ENCODE measurements at regions not wholly inside any gene's neighbourhood (a gene's known extent, or its start where the extent isn't known, plus 50 kb on each side); places are given as distances from the start of the nearest gene placed in this dataset.

- H3K27ac ChIP-seq (ENCODE audit: low read depth, low read length) = no peak overlapping the region
- H3K36me3 ChIP-seq (ENCODE audit: control insufficient read depth, insufficient read depth, low read length) = no peaks in the 10 kb centered on the region
- H3K27me3 ChIP-seq (ENCODE audit: control insufficient read depth, insufficient read depth, low read length) = no peaks in the 10 kb centered on the region
- no peaks in the 10 kb centered on the region for H3K4me1 ChIP-seq (ENCODE audit: control insufficient read depth, insufficient read depth, low read length)
- H3K9ac ChIP-seq (ENCODE audit: low read length) = no peak overlapping the region
- no peak overlapping the region for H3K4me3 ChIP-seq (ENCODE audit: low read length)
These were observed 95.2 kb upstream of the SPRED2 start for GRCh38 chr2:65527451-65528240.

GRCh38 chr2:65525616-65526231 lies 93.3 kb upstream of the SPRED2 start:
- Histone ChIP-seq H3K36me3 (ENCODE audit: control insufficient read depth, insufficient read depth, low read length) (no peaks in the 10 kb centered on the region), H3K9ac (ENCODE audit: low read length) (no peak overlapping the region), H3K4me1 (ENCODE audit: control insufficient read depth, insufficient read depth, low read length) (no peaks in the 10 kb centered on the region), H3K27me3 (ENCODE audit: control insufficient read depth, insufficient read depth, low read length) (no peaks in the 10 kb centered on the region), H3K4me3 (ENCODE audit: low read length) (no peak overlapping the region), H3K27ac (ENCODE audit: low read depth, low read length) (no peak overlapping the region)

GRCh38 chr2:65522922-65523321 lies 90.5 kb upstream of the SPRED2 start:
- Histone ChIP-seq H3K27ac (ENCODE audit: low read depth, low read length) (no peak overlapping the region), H3K4me3 (ENCODE audit: low read length) (no peak overlapping the region), H3K27me3 (ENCODE audit: control insufficient read depth, insufficient read depth, low read length) (no peaks in the 10 kb centered on the region), H3K4me1 (ENCODE audit: control insufficient read depth, insufficient read depth, low read length) (no peaks in the 10 kb centered on the region), H3K36me3 (ENCODE audit: control insufficient read depth, insufficient read depth, low read length) (no peaks in the 10 kb centered on the region), H3K9ac (ENCODE audit: low read length) (no peak overlapping the region)

- Histone ChIP-seq H3K4me3 (ENCODE audit: low read length) (no peak overlapping the region), H3K27me3 (ENCODE audit: control insufficient read depth, insufficient read depth, low read length) (no peaks in the 10 kb centered on the region), H3K9ac (ENCODE audit: low read length) (no peak overlapping the region), H3K27ac (ENCODE audit: low read depth, low read length) (no peak overlapping the region), H3K4me1 (ENCODE audit: control insufficient read depth, insufficient read depth, low read length) (no peaks in the 10 kb centered on the region), H3K36me3 (ENCODE audit: control insufficient read depth, insufficient read depth, low read length) (no peaks in the 10 kb centered on the region)
These were observed 86.4 kb upstream of the SPRED2 start for GRCh38 chr2:65518751-65519150.

- Histone ChIP-seq H3K4me3 (ENCODE audit: low read length) (no peak overlapping the region), H3K27me3 (ENCODE audit: control insufficient read depth, insufficient read depth, low read length) (no peaks in the 10 kb centered on the region), H3K36me3 (ENCODE audit: control insufficient read depth, insufficient read depth, low read length) (no peaks in the 10 kb centered on the region), H3K27ac (ENCODE audit: low read depth, low read length) (no peak overlapping the region), H3K4me1 (ENCODE audit: control insufficient read depth, insufficient read depth, low read length) (no peaks in the 10 kb centered on the region), H3K9ac (ENCODE audit: low read length) (no peak overlapping the region)
These were observed 82.3 kb upstream of the SPRED2 start for GRCh38 chr2:65514555-65515195.

GRCh38 chr2:65512783-65513182 lies 80.4 kb upstream of the SPRED2 start:
- Histone ChIP-seq H3K36me3 (ENCODE audit: control insufficient read depth, insufficient read depth, low read length) (no peaks in the 10 kb centered on the region), H3K27ac (ENCODE audit: low read depth, low read length) (no peak overlapping the region), H3K4me3 (ENCODE audit: low read length) (no peak overlapping the region), H3K27me3 (ENCODE audit: control insufficient read depth, insufficient read depth, low read length) (no peaks in the 10 kb centered on the region), H3K4me1 (ENCODE audit: control insufficient read depth, insufficient read depth, low read length) (no peaks in the 10 kb centered on the region), H3K9ac (ENCODE audit: low read length) (no peak overlapping the region)

GRCh38 chr2:65511306-65511705 lies 78.9 kb upstream of the SPRED2 start:
- no peaks in the 10 kb centered on the region for H3K27me3 ChIP-seq (ENCODE audit: control insufficient read depth, insufficient read depth, low read length)
- no peak overlapping the region for H3K9ac ChIP-seq (ENCODE audit: low read length)
- H3K4me3 ChIP-seq (ENCODE audit: low read length) = no peak overlapping the region
- no peak overlapping the region for H3K27ac ChIP-seq (ENCODE audit: low read depth, low read length)
- H3K4me1 ChIP-seq (ENCODE audit: control insufficient read depth, insufficient read depth, low read length) = no peaks in the 10 kb centered on the region
- no peaks in the 10 kb centered on the region for H3K36me3 ChIP-seq (ENCODE audit: control insufficient read depth, insufficient read depth, low read length)

GRCh38 chr2:65508225-65508624 lies 75.8 kb upstream of the SPRED2 start:
- H3K4me1 ChIP-seq (ENCODE audit: control insufficient read depth, insufficient read depth, low read length) = no peaks in the 10 kb centered on the region
- no peaks in the 10 kb centered on the region for H3K27me3 ChIP-seq (ENCODE audit: control insufficient read depth, insufficient read depth, low read length)
- no peak overlapping the region for H3K4me3 ChIP-seq (ENCODE audit: low read length)
- H3K36me3 ChIP-seq (ENCODE audit: control insufficient read depth, insufficient read depth, low read length) = no peaks in the 10 kb centered on the region
- H3K27ac ChIP-seq (ENCODE audit: low read depth, low read length) = no peak overlapping the region
- H3K9ac ChIP-seq (ENCODE audit: low read length) = no peak overlapping the region

GRCh38 chr2:65507102-65508069 lies 75.0 kb upstream of the SPRED2 start:
- no peak overlapping the region for H3K4me3 ChIP-seq (ENCODE audit: low read length)
- H3K27me3 ChIP-seq (ENCODE audit: control insufficient read depth, insufficient read depth, low read length) = no peaks in the 10 kb centered on the region
- H3K36me3 ChIP-seq (ENCODE audit: control insufficient read depth, insufficient read depth, low read length) = no peaks in the 10 kb centered on the region
- H3K9ac ChIP-seq (ENCODE audit: low read length) = no peak overlapping the region
- H3K27ac ChIP-seq (ENCODE audit: low read depth, low read length) = no peak overlapping the region
- H3K4me1 ChIP-seq (ENCODE audit: control insufficient read depth, insufficient read depth, low read length) = no peaks in the 10 kb centered on the region

- Histone ChIP-seq H3K4me3 (ENCODE audit: low read length) (no peak overlapping the region), H3K36me3 (ENCODE audit: control insufficient read depth, insufficient read depth, low read length) (no peaks in the 10 kb centered on the region), H3K4me1 (ENCODE audit: control insufficient read depth, insufficient read depth, low read length) (no peaks in the 10 kb centered on the region), H3K27ac (ENCODE audit: low read depth, low read length) (no peak overlapping the region), H3K9ac (ENCODE audit: low read length) (no peak overlapping the region), H3K27me3 (ENCODE audit: control insufficient read depth, insufficient read depth, low read length) (no peaks in the 10 kb centered on the region)
These were observed 72.7 kb upstream of the SPRED2 start for GRCh38 chr2:65504814-65505697.

- no peak overlapping the region for H3K9ac ChIP-seq (ENCODE audit: low read length)
- no peak overlapping the region for H3K4me3 ChIP-seq (ENCODE audit: low read length)
- no peaks in the 10 kb centered on the region for H3K27me3 ChIP-seq (ENCODE audit: control insufficient read depth, insufficient read depth, low read length)
- no peaks in the 10 kb centered on the region for H3K36me3 ChIP-seq (ENCODE audit: control insufficient read depth, insufficient read depth, low read length)
- H3K27ac ChIP-seq (ENCODE audit: low read depth, low read length) = no peak overlapping the region
- H3K4me1 ChIP-seq (ENCODE audit: control insufficient read depth, insufficient read depth, low read length) = no peaks in the 10 kb centered on the region
These were observed 71.8 kb upstream of the SPRED2 start for GRCh38 chr2:65504201-65504600.
